Activated naive CD4-positive, alpha-beta T cell treated with anti-CD3 and anti-CD28 coated beads, Interleukin-2, amount 50 U/mL, for 24 hours (primary cell): ENCODE measurements at regions not wholly inside any gene's neighbourhood (a gene's known extent, or its start where the extent isn't known, plus 50 kb on each side); places are given as distances from the start of the nearest gene placed in this dataset.
"Not testable (repeated sequence)": the region's sequence is repeated elsewhere in the genome, so short reads cannot be mapped to it uniquely, and the experiment has no call there.

ENCODE experiments used
- H3K27ac Mint-ChIP-seq: one replicate; pipeline ENCODE4 v1.8.0; 2021; ENCODE audit warnings: mild to moderate bottlenecking, mixed read lengths
- H3K27me3 Mint-ChIP-seq: one replicate; pipeline ENCODE4 v1.8.0; 2021; ENCODE audit warnings: mixed read lengths
- H3K36me3 Mint-ChIP-seq: one replicate; pipeline ENCODE4 v1.8.0; 2021; ENCODE audit warnings: mixed read lengths
- H3K4me1 Mint-ChIP-seq: one replicate; pipeline ENCODE4 v1.8.0; 2021; ENCODE audit warnings: mixed read lengths
- H3K4me3 Mint-ChIP-seq: one replicate; pipeline ENCODE4 v1.8.0; 2021; ENCODE audit warnings: mild to moderate bottlenecking, mixed read lengths
- H3K9me3 Mint-ChIP-seq: one replicate; pipeline ENCODE4 v1.8.0; 2021; ENCODE audit warnings: mixed read lengths

- Mint-ChIP-seq H3K4me1 (no peaks in the 10 kb centered on the region), H3K36me3 (no peaks in the 10 kb centered on the region), H3K27me3 (peaks cover 2% of the 10 kb centered on the region), H3K27ac (no peak overlapping the region), H3K4me3 (no peak overlapping the region), H3K9me3 (no peaks in the 10 kb centered on the region)
These were observed 70.4 kb downstream of the TDRD15 start for GRCh38 chr2:21194147-21194546.

GRCh38 chr2:21194858-21195271 is 71.1 kb downstream of the TDRD15 start:
- H3K27me3 Mint-ChIP-seq: peaks cover 2% of the 10 kb centered on the region
- no peaks in the 10 kb centered on the region for H3K9me3 Mint-ChIP-seq
- no peaks in the 10 kb centered on the region for H3K4me1 Mint-ChIP-seq
- no peak overlapping the region for H3K4me3 Mint-ChIP-seq
- no peaks in the 10 kb centered on the region for H3K36me3 Mint-ChIP-seq
- H3K27ac Mint-ChIP-seq: no peak overlapping the region

GRCh38 chr2:21195326-21195725 is 71.6 kb downstream of the TDRD15 start:
- Mint-ChIP-seq H3K36me3 (no peaks in the 10 kb centered on the region), H3K9me3 (no peaks in the 10 kb centered on the region), H3K4me1 (no peaks in the 10 kb centered on the region), H3K27me3 (peaks cover 2% of the 10 kb centered on the region), H3K4me3 (no peak overlapping the region), H3K27ac (no peak overlapping the region)

GRCh38 chr2:21198637-21199036 is 74.9 kb downstream of the TDRD15 start:
- Mint-ChIP-seq H3K4me3 (no peak overlapping the region), H3K4me1 (no peaks in the 10 kb centered on the region), H3K36me3 (no peaks in the 10 kb centered on the region), H3K27ac (no peak overlapping the region), H3K27me3 (peaks cover 4% of the 10 kb centered on the region), H3K9me3 (no peaks in the 10 kb centered on the region)

- no peak overlapping the region for H3K4me3 Mint-ChIP-seq
- H3K36me3 Mint-ChIP-seq: no peaks in the 10 kb centered on the region
- no peaks in the 10 kb centered on the region for H3K9me3 Mint-ChIP-seq
- no peak overlapping the region for H3K27ac Mint-ChIP-seq
- no peaks in the 10 kb centered on the region for H3K4me1 Mint-ChIP-seq
- peaks cover 2% of the 10 kb centered on the region for H3K27me3 Mint-ChIP-seq
These were observed 80.2 kb downstream of the TDRD15 start for GRCh38 chr2:21203976-21204375.

- not testable (repeated sequence) for H3K4me1 Mint-ChIP-seq, H3K36me3 Mint-ChIP-seq, H3K27me3 Mint-ChIP-seq, H3K4me3 Mint-ChIP-seq, H3K27ac Mint-ChIP-seq, H3K9me3 Mint-ChIP-seq
These were observed 90.3 kb downstream of the TDRD15 start for GRCh38 chr2:21214085-21214484.

- no peak overlapping the region for H3K27ac Mint-ChIP-seq
These were observed 93.7 kb downstream of the TDRD15 start for GRCh38 chr2:21217442-21217841.

GRCh38 chr2:21220930-21221329 is 97.2 kb downstream of the TDRD15 start:
- Mint-ChIP-seq H3K27me3 (no peaks in the 10 kb centered on the region), H3K4me1 (no peaks in the 10 kb centered on the region), H3K9me3 (peaks cover 6% of the 10 kb centered on the region), H3K4me3 (no peak overlapping the region), H3K27ac (no peak overlapping the region), H3K36me3 (no peaks in the 10 kb centered on the region)

More at GRCh38 chr2:21217442-21217841, 93.7 kb downstream of the TDRD15 start:
- Mint-ChIP-seq H3K4me3 (no peak overlapping the region), H3K36me3 (no peaks in the 10 kb centered on the region), H3K4me1 (no peaks in the 10 kb centered on the region), H3K27me3 (no peaks in the 10 kb centered on the region), H3K9me3 (peaks cover 6% of the 10 kb centered on the region)

GRCh38 chr2:21223618-21224017 is 99.8 kb downstream of the TDRD15 start:
- Mint-ChIP-seq H3K4me1 (no peaks in the 10 kb centered on the region), H3K9me3 (no peaks in the 10 kb centered on the region), H3K27ac (no peak overlapping the region), H3K4me3 (no peak overlapping the region), H3K27me3 (no peaks in the 10 kb centered on the region), H3K36me3 (no peaks in the 10 kb centered on the region)

GRCh38 chr2:21228041-21228895 is 104.5 kb downstream of the TDRD15 start:
- H3K4me1 Mint-ChIP-seq: no peaks in the 10 kb centered on the region
- H3K36me3 Mint-ChIP-seq: no peaks in the 10 kb centered on the region
- H3K9me3 Mint-ChIP-seq: no peaks in the 10 kb centered on the region
- no peak overlapping the region for H3K27ac Mint-ChIP-seq
- no peak overlapping the region for H3K4me3 Mint-ChIP-seq
- no peaks in the 10 kb centered on the region for H3K27me3 Mint-ChIP-seq

GRCh38 chr2:21229302-21229701 is 105.5 kb downstream of the TDRD15 start:
- Mint-ChIP-seq H3K4me1 (no peaks in the 10 kb centered on the region), H3K36me3 (no peaks in the 10 kb centered on the region), H3K27ac (no peak overlapping the region), H3K9me3 (no peaks in the 10 kb centered on the region), H3K4me3 (no peak overlapping the region), H3K27me3 (no peaks in the 10 kb centered on the region)

GRCh38 chr2:21230140-21230539 is 106.4 kb downstream of the TDRD15 start:
- H3K4me1 Mint-ChIP-seq: no peaks in the 10 kb centered on the region
- H3K27me3 Mint-ChIP-seq: no peaks in the 10 kb centered on the region
- H3K27ac Mint-ChIP-seq: no peak overlapping the region
- no peaks in the 10 kb centered on the region for H3K9me3 Mint-ChIP-seq
- H3K36me3 Mint-ChIP-seq: no peaks in the 10 kb centered on the region
- H3K4me3 Mint-ChIP-seq: no peak overlapping the region

- H3K4me1 Mint-ChIP-seq: no peaks in the 10 kb centered on the region
- H3K36me3 Mint-ChIP-seq: no peaks in the 10 kb centered on the region
- H3K4me3 Mint-ChIP-seq: no peak overlapping the region
- no peaks in the 10 kb centered on the region for H3K9me3 Mint-ChIP-seq
- no peak overlapping the region for H3K27ac Mint-ChIP-seq
- no peaks in the 10 kb centered on the region for H3K27me3 Mint-ChIP-seq
These were observed 108.2 kb downstream of the TDRD15 start for GRCh38 chr2:21231985-21232384.

- no peaks in the 10 kb centered on the region for H3K9me3 Mint-ChIP-seq
- no peaks in the 10 kb centered on the region for H3K36me3 Mint-ChIP-seq
- H3K4me3 Mint-ChIP-seq: no peak overlapping the region
- H3K4me1 Mint-ChIP-seq: no peaks in the 10 kb centered on the region
- H3K27ac Mint-ChIP-seq: no peak overlapping the region
- H3K27me3 Mint-ChIP-seq: no peaks in the 10 kb centered on the region
These were observed 109.4 kb downstream of the TDRD15 start for GRCh38 chr2:21233194-21233593.

- no peak overlapping the region for H3K27ac Mint-ChIP-seq
- no peaks in the 10 kb centered on the region for H3K36me3 Mint-ChIP-seq
- H3K4me3 Mint-ChIP-seq: no peak overlapping the region
- H3K9me3 Mint-ChIP-seq: no peaks in the 10 kb centered on the region
- no peaks in the 10 kb centered on the region for H3K27me3 Mint-ChIP-seq
- H3K4me1 Mint-ChIP-seq: no peaks in the 10 kb centered on the region
These were observed 110.2 kb downstream of the TDRD15 start for GRCh38 chr2:21234001-21234400.

- no peak overlapping the region for H3K4me3 Mint-ChIP-seq
- H3K27me3 Mint-ChIP-seq: no peaks in the 10 kb centered on the region
- H3K4me1 Mint-ChIP-seq: no peaks in the 10 kb centered on the region
- no peaks in the 10 kb centered on the region for H3K36me3 Mint-ChIP-seq
- H3K27ac Mint-ChIP-seq: no peak overlapping the region
- H3K9me3 Mint-ChIP-seq: no peaks in the 10 kb centered on the region
These were observed 110.8 kb downstream of the TDRD15 start for GRCh38 chr2:21234464-21235120.
